HL-60 (cell line): ENCODE measurements at regions not wholly inside any gene's neighbourhood (a gene's known extent, or its start where the extent isn't known, plus 50 kb on each side); places are given as distances from the start of the nearest gene placed in this dataset.

Experiments
- GABPA ChIP-seq: IDR thresholded peaks from 2 replicates; pipeline ENCODE4 v1.6.1; 2012; ENCODE audit warnings: low read depth
- TF ChIP-seq, protein P1 (sequence below): IDR thresholded peaks from one replicate; pipeline ENCODE4 v1.5.1; 2011; ENCODE audit warnings: low read length, control low read depth, inconsistent platforms; ENCODE audit not compliant: insufficient read depth
- TF ChIP-seq, protein P2 (sequence below): IDR thresholded peaks from 2 replicates; pipeline ENCODE4 v1.6.1; 2012; ENCODE audit warnings: low read depth; ENCODE audit not compliant: insufficient replicate concordance

DNA sequence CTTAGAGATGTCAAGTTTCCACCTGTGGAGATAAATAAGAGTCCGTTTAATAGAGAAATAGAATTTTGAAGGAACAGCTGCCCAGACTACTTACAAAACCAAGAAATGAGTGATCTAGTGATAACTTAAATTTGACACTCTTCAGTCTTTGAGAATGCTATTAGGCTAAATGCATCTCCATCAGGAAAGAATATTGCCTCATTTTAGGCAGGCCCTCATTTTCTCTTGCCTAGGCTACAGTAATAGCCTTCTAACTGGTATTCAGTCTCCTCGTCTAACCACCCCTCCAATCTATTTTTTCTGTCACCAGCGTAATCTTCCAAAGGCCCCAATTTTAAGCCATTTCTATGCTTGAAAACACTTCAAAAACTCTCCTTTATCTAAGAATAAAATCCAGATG lies 537.8 kb upstream of the CA10 start:
- TF ChIP-seq, protein P1, sequence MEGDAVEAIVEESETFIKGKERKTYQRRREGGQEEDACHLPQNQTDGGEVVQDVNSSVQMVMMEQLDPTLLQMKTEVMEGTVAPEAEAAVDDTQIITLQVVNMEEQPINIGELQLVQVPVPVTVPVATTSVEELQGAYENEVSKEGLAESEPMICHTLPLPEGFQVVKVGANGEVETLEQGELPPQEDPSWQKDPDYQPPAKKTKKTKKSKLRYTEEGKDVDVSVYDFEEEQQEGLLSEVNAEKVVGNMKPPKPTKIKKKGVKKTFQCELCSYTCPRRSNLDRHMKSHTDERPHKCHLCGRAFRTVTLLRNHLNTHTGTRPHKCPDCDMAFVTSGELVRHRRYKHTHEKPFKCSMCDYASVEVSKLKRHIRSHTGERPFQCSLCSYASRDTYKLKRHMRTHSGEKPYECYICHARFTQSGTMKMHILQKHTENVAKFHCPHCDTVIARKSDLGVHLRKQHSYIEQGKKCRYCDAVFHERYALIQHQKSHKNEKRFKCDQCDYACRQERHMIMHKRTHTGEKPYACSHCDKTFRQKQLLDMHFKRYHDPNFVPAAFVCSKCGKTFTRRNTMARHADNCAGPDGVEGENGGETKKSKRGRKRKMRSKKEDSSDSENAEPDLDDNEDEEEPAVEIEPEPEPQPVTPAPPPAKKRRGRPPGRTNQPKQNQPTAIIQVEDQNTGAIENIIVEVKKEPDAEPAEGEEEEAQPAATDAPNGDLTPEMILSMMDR: no peak
- no peak for TF ChIP-seq GABPA
- TF ChIP-seq, protein P2, sequence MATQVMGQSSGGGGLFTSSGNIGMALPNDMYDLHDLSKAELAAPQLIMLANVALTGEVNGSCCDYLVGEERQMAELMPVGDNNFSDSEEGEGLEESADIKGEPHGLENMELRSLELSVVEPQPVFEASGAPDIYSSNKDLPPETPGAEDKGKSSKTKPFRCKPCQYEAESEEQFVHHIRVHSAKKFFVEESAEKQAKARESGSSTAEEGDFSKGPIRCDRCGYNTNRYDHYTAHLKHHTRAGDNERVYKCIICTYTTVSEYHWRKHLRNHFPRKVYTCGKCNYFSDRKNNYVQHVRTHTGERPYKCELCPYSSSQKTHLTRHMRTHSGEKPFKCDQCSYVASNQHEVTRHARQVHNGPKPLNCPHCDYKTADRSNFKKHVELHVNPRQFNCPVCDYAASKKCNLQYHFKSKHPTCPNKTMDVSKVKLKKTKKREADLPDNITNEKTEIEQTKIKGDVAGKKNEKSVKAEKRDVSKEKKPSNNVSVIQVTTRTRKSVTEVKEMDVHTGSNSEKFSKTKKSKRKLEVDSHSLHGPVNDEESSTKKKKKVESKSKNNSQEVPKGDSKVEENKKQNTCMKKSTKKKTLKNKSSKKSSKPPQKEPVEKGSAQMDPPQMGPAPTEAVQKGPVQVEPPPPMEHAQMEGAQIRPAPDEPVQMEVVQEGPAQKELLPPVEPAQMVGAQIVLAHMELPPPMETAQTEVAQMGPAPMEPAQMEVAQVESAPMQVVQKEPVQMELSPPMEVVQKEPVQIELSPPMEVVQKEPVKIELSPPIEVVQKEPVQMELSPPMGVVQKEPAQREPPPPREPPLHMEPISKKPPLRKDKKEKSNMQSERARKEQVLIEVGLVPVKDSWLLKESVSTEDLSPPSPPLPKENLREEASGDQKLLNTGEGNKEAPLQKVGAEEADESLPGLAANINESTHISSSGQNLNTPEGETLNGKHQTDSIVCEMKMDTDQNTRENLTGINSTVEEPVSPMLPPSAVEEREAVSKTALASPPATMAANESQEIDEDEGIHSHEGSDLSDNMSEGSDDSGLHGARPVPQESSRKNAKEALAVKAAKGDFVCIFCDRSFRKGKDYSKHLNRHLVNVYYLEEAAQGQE: no peak
